NCI-H345 treated with DMSO at 0.1 percent for 48 hours (cell line): ENCODE measurements at regions not wholly inside any gene's neighbourhood (a gene's known extent, or its start where the extent isn't known, plus 50 kb on each side); places are given as distances from the start of the nearest gene placed in this dataset.

Experiments used
- DNase-seq: peaks from one replicate; lab custom pipeline; 2025; ENCODE audit not compliant: unreplicated experiment; lab: John Stamatoyannopoulos, UW

DNA sequence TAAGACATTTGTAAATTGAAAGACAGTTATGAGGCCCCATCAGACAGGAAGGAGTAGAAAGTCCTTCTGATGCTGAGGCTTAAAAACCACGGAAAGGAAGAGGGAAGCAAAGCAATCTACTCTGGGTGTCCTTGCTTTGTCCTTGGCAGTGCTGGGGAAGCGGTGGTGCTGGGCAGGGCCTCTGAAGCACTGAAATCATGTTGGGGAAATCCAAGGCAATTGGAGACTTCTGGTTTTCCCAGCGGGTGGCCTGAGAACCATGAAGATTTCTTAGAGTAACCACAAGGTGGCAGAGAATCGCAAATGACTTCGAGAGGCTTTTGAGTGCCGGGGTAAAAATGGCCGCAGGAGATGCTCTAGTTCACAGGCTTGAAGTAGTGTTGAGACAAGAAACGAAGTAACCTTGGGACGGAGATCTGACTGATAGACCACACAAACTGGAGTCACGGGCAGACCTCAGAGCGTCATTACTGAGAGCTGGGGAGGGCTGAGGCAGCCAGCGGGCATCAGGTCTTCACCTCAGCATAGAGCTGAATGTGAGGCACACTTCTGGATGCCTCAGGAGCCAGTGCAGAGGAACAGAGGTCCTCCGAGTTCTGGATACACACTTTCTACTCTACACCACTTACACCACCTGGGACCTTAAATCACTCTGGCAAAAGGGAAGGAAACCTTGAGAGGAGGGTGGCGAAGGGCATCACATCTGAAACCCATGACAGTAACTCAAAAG is 130.7 kb upstream of the GPRIN3 start:
- no peak for DNase-seq

DNA sequence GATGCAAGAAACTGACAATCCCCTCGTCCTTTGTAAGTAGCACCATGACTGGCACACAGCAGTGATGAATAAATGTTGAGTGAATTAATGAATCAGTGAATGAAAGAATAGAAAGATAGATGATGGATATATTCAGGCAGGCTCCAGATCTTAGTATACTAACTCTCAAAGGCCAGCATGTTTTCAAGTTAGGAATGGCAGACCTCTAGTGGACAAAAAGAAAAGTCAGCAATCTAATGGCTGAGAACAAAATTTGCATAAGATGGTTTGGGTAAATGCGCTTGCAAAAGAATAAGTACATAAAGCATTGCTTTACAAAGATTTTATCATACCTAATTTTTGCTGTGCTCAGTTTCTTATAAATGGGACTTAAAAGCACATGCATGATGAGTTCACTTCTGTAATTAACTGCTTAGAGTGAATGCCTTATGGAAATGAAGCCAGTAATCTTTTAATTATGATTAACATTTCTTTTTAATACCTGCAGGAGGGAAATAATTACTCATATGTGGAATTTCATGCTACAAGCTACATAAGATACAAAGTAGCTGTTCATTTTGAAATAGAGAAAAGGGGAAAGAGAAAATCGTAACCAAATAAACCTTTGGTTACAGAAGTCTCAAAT is 126.9 kb upstream of the GPRIN3 start:
- peak; percentile 41 for DNase-seq

DNA sequence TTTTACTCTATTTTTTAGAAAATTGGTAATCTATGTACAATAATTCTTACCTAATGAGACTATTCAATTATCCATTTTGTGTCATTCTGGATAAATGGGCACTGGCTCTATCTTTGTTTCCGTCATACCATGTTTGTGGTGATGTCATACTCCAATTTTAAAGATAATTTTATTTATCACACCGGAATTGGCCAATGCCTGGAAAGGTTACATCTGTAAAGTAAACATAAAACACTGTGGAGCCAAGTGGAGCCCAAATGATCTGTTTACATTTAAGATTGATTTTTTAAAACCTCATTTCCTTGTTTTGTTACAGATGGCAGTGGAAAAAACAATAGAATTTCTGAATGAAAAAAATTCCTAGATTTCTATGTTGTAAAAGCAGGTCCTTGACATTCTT is 120.2 kb upstream of the GPRIN3 start:
- no peak for DNase-seq

DNA sequence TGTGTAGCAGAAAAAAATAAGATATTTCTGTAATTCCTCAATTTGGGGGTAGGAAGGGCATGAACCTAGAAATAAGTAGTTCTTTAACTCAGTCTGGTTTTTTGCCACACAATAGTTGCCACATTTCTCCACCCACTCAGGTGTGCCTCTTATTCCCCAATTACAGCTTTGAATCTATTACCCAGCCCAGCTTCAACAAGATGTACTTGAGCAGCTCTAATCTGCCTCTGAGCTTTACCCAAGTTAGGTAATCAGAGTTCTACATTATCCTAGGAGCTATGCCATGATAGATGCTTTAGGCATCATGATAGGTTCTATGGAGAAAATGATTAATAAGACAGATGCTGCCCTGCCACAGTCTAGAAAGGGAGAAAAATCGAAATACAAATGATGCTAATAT is 117.4 kb upstream of the GPRIN3 start:
- DNase-seq = no peak

DNA sequence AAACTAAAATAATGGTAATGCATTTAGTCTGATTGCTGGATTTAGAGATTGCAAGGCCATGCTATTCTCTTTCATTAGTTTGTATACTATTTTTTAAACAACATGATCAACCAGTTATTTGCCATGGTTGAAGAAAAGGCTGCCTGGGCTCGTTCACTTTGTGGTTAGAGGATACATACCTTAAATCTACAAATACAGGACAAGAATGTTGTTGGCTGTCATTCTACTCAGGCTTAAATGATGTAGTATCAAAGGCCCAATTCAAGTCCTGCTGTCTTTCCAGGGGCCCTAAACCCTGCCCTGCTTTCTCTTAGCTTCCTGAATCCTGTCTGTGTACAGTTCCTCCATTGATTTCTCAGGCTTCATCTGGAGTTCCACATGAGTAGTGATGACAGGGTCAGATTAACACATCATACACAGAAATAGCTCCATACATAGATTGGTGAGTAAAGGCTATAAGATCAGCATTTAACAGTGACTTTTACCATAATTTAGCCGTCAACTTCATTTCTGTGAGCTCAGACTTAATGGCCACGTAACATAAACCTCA is 114.9 kb upstream of the GPRIN3 start:
- DNase-seq = no peak

DNA sequence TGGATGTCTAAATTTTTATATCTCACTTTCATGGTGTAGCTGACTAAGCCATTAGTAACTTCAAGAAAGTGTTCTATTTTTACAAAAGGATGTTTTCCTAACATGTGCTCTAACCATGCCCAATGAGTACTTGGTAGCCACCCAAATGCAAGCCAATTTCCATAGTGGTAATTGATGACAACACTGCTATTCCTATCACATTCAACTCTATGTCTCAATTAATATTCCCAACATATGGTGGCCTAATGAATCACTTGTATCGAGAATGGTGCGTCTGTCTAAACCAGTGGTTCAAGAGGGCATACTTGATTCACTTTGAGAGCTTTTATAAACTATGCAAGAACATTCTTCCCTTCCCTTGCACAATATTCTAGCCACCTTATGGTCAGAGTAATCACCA is 112.9 kb upstream of the GPRIN3 start:
- DNase-seq = no peak

DNA sequence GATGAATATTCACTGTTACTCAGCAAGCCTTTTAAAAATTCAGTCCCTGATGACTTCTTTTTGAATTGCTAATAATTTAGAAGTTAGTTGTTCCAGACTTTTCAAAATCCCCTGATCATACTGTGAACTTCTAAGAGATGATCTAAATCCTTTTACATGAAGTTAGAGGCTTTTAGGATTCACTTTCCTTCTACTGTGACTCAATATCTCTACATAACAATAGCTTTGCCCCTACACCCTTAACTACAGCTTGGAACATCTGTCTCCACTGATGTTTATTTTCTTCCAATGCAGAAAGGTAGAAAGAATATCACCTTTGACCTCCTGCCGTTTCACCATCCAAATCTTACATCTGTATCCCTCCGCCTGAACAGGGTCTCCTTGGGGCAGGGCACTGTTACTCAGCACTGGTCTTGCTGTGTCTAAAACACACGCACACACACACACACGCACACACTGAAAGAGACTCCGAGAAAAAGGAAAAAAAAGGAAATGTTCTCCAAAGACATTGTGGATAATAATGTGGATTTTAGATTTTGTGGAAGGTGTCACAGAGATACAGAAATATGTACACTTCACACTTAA is 111.6 kb upstream of the GPRIN3 start:
- no peak for DNase-seq

DNA sequence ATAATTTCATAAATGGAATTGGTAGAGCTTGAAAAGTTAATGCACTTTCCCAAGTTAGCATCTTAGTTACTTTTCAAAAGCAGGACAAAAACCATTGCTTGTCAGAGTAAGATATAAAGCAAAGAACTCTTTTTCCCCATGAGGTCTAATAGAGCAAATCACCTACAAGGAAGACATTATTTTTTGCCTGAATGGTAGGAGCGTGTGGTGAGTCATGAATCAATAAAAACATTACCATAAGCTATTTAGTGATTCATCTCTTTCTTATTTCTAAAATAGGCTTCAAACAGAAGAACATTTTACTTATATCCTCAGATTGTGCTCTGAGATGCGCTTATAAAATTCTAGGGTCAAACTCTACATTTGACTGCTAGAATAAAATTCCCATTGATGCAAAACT is 109.4 kb upstream of the GPRIN3 start:
- no peak for DNase-seq

DNA sequence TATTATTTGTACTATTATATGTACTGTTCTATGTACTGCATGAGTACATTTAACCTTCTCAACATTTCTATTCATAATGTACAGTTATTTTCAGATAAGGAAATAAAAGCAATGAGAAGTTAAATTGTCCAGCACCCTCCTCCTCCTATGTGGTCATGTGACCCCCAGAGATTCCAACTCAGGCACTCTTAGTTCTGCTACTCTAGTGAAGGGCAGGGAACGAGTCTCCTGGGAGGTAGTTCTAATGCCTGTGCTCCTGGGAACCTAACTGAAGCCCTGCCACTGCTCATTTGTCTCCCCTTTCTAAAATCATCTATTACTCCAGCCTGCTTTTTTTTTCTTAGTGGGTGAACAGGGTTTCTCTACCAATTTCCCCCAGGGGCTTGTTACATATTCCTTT is 105.9 kb upstream of the GPRIN3 start:
- no peak for DNase-seq

DNA sequence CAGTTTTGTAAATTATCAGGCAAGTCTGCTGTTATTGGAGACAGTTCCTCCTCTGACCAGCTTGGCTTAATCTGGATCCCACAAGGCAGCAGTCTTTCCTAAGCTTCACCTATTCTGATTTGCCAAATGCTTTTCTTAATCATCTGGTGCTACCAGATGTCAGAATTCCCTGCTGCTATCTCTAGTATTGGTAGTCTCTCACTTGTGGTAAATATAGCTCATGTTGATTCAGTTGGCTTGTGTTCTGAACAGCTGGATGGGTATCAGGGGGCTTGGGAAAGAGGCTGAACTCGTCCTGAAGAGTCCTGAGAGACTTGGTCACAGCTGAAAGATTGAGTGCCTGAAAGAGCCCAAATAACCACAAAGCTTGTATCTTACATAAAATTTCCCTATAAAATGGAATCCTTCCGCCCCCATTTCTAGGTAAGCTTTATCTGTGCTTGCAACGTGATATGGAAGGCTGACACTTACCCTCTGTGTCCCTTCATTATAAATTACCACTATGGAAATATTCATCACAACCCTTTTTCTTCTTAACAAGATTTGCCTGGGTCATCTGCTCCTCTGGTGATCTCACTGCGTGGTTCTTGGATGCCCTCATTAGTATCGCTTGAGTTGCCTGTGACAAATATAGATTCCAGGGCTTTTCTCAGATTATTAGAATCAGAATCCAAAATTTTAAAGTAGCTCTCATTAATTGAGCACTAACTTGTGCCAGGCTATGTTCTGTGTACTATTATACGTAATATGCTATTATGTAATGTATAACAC is 104.1 kb upstream of the GPRIN3 start:
- no peak for DNase-seq

DNA sequence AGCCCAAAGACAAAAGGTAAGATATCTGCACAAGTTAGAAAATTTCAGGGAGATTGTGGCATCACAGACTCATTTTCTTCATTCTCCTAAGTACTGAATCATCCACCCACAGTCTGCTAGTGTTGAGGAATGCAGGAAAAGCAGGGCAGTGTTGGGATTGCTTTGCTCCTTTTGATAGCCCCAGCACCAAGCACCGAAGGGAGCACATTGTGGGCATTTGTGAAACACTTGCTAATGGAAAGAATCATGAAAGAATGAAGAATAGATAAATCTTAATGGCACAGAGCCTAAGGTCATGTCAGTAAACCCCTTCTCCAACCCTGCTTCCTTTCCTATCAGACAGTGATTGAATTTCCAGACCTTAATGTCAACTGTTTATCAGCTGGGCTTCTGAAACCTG is 103.1 kb upstream of the GPRIN3 start:
- DNase-seq = no peak

DNA sequence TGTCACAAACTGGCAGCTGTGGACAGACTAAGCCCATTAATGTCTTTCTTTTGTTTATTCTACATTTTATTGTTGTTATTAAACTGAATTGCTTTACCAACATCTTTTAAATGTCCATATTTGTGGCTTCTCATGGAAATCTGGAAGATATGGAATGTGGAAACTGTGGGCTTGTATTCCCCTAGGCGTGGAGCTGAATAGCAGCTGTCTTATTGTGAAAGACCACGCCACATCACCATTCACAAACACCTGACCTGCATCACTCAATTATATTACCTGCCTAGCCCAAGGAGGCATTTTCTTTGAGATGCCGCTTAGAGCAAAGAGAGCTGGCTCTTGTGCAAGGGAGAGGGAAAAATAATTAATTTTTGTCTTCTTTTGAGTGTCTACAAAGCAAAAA is 96.9 kb upstream of the GPRIN3 start:
- DNase-seq = no peak

DNA sequence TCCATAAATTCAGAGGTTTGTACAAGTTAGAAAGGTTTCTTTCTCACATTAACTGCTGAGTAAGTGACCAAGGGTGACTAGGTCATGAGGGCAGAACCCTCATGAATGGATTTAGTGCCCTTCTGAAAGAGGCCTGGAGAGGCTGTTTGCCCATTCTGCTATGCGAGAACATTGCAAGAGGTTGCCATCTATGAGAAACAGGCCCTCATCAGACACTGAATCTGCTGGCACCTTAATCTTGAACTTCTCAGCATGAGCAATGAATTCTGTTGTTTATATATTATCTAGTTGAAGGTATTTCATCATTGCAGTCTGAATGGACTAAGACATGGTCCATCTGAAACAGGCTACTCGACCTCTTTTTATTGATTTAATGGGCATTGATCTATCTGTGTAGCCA is 96.2 kb upstream of the GPRIN3 start:
- DNase-seq = no peak

DNA sequence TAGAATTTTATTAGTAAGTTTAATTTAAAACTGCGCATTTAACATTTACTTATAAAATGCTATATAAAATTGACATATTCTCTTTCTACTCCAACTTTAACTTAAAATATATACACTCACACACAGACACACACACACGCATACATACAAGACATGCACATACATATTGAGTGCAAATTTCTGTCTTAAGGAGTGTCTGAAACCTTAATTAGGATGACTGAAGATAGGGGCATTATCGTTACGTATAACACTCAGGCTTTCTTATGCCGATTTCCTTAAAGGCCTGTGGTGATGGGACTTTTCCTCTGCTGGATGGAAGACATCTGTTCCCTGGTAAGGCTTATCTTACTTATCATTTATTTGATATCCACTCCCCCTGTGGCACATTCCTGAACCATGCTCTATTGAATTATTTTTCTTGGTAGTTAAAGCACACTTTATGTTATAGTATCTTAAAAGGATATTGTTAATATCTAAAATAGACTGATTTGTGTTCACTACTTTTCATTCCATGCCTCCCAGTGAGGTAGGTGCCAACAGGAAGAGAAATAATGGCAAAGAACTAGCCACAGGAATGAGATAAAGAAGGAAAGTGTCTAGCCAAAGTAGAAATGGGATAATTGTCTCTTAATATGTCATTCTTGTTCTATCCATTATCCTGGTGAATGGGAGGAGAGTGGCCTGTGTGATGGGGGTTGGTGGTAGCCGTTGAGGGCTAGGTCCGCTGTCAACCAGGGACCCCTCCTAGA is 92.9 kb upstream of the GPRIN3 start:
- no peak for DNase-seq

DNA sequence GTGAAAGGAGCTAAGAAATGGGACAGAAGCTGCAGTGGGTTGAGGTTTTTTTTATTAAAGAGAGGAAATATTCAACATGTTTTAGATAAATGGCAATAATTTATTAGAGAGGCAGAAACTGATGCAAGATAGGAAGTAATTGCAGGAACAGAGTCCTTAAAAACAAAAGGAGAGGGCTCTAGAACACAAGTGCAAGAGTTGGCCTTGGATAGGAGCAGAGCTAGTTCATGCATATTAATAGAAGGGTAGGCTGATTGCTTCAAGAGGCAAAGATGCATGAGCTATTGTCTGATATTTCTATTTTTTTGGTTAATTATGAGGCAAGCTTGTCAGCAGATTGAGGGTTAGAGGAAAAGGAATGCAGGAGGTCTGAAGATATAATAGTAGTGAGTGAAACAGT is 91.0 kb upstream of the GPRIN3 start:
- no peak for DNase-seq

DNA sequence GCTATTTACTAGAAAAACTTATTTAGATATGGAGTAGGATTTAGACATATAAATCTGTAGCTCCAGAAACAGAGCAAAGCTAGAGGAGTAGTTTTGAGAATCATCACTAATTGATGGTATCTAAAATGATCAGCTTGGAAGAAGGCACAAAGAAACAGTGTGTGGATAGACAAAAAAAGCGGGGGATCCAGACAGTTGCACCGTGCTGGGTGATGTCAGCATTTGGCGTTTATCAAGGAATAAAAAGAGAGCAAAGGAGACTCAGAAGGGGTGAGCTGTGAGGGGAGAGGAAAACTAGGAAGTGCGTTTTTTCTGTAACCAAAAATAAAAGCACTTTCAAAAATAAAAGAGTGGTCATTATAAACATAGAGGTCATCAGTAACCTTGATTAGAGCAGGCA is 90.5 kb upstream of the GPRIN3 start:
- DNase-seq = no peak

DNA sequence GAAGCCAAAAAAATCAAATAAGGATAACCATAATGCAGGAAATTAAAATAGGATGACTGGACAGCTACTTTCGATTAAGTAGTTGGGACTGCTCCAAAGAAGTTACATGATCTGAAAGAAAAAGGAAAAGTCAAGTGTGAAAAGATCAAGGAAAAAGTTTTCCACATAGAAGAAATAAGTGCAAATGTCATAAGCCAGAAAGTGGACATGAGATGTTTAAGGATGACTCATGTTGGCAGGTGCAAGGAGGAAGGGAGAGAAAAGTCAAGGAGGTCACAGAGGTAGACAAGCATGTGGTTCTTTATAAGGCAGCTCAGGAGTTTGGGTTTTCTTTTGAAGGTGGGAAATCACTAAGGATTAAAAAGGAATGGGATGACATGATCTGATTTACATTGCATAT is 89.8 kb upstream of the GPRIN3 start:
- DNase-seq = no peak

DNA sequence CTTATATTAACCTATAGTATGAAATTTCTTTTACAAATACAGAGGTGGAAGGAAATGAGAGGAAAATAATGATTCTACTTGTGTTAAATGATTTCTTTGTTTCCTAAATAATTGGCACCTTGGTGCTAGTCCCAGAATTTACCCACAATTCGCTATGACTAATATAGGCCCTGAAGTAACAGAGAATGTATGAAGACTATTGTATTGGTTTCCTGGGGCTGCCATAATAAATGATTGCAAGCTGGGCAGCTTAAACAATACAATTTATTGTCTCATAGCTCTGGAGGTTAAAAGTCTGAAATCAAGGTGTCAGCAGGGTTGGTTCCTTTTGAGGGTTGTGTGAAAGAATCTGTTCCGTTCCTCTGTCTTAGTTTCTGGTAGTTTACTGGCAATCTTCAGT is 74.8 kb upstream of the GPRIN3 start:
- no peak for DNase-seq

DNA sequence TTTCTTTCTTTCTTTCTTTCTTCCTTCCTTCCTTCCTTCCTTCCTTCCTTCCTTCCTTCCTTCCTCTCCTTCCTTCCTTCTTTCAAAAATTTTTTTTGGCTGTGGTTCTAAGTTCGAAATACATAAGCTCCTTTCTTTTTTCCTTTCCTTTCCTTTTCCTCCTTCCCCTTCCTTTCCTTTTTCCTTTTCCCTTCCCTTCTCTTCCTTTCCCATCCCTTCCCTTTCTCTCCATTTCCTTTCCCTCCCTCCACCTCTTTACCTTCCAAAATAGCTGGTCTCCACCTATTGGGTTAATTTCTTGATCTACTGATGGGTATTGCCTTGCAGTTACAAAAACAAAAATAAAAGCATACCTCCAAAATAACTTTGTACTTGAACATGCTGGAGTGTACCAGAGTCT is 73.4 kb upstream of the GPRIN3 start:
- DNase-seq = no peak

DNA sequence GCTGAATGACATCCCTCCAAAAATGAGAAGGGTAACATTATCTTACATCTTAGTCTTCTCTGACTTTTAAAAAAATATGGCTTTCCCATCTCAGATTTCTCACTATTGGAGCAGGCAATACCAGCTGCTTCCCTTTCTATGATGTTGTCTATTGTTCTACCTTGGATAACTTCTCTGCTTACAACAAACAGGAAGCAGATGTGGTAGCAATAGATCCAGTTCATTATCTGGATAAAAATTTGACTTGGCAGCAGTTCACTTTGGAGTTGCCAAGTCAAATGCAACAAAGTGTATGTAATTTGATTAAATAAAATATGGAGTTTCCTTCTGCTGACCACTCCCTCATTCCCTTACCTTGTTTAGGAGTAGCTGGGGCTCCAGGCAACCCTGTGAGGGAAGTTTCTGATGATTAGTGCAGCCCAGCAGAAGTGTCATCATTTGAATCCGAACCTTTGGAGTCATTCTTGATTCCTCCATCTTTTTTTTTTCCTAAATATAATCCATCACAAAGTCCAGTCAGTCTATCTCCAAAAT is 72.0 kb upstream of the GPRIN3 start:
- peak; percentile 42 for DNase-seq

DNA sequence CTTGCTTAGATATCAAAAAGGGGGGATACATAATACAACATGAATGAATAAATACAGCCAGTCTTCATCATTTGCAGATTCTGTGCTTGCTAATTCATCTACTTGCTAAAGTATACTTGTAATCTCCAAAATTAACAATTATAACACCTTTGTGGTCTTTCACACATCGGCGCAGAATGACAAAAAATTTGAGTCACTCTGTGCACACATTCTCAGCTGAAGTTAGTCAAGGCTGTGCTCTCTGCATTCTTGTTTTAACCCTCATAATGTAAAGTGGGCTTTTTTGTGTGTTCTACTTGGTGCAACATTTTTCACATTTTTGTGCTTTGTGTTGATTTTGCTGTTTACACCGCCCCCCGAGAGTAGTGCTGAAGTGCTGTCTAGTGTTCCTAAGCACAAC is 65.8 kb upstream of the GPRIN3 start:
- DNase-seq = no peak
